ENCODE measurements at regions not wholly inside any gene's neighbourhood (a gene's known extent, or its start where the extent isn't known, plus 50 kb on each side); places are given as distances from the start of the nearest gene placed in this dataset.

DNA sequence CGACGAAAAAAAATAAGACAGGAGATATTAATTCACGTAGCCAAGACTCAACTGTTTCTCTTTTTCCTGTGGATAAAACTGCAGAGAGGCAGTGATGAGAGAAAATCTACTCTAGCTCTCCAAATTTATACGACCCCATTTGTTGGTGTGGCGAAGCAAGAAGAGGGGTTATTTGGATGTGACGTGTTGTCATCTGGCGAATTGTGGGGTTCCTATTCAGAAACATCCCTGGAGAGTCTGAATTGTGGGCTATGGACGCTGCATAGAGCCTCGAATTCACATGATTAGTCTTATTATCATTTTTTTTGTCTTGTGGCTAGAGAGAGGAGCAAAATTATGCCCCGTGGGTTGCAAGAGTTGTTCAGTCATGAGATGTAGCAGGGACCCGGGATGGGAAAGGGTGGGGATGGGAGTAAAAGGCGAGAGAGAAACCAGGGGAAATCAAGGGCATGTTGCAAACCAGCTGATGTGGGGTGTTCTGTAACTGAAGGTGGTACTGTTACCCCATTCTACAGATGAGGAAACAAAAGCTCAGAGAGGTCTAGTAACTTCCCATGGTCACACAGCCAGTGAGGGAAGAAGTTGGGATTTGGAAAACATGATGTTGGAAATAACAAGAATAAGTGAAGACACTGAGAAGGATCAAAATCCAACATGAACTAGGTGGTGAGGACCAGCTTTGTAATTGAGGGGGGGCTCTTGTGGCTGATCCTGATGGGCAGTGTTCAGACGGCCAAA, 69.2 kb upstream of the SFMBT2 start:
- DNase-seq, result no peak
- no peaks in the 10 kb centered on the region; the same call in 1 of the 2 replicates for H3K27me3 Mint-ChIP-seq (ENCODE audit: insufficient read depth)
- no peaks in the 10 kb centered on the region for H3K36me3 Mint-ChIP-seq (ENCODE audit: low read depth)
- TF ChIP-seq CTCF (IDR thresholded peaks at IDR 0.05), result no peak
- H3K9me3 Mint-ChIP-seq, result peaks cover 45% of the 10 kb centered on the region
- no peaks in the 10 kb centered on the region for H3K4me1 Mint-ChIP-seq (ENCODE audit: low read depth)
- H3K4me3 Mint-ChIP-seq, result no peak overlapping the region
- no peak overlapping the region for H3K27ac Mint-ChIP-seq

DNA sequence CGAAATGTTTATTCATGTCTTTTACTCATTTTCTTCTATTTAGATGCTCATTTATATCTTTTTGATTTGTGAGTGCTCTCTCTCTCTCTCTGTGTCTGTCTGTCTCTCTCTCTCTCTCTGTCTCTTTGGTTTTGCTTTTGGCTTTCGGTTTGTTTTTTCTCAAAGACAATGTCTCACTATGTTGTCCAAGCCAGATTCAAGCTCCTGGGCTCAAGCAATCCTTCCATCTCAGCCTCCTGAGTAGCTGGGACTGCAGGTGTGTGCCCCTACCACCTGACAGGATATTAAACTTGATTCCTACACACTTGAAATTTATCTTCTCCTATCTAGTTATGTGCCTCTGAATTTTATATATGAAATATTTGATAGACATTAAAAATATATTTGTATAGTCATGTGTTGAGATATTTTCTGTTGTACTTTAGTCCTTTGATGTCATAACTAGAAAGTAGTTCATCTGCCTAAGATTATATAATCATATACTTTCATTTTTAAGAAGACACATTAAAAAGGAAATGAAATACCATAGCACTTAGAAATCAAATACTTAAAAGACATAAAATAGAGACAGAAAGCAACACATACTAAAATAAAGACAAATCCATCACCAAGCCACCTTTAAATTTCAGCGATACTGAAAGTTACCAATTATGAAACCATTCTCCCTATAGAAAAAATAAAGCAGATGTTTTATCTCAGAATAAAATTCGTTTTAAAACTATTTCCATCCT, 68.1 kb upstream of the SFMBT2 start:
- H3K4me1 Mint-ChIP-seq (ENCODE audit: low read depth), result no peaks in the 10 kb centered on the region
- no peak overlapping the region for H3K4me3 Mint-ChIP-seq
- H3K27me3 Mint-ChIP-seq (ENCODE audit: insufficient read depth), result no peaks in the 10 kb centered on the region; the same call in 1 of the 2 replicates
- DNase-seq, result no peak
- H3K9me3 Mint-ChIP-seq, result peaks cover 43% of the 10 kb centered on the region
- no peaks in the 10 kb centered on the region for H3K36me3 Mint-ChIP-seq (ENCODE audit: low read depth)
- TF ChIP-seq CTCF (IDR thresholded peaks at IDR 0.05), result no peak
- H3K27ac Mint-ChIP-seq, result no peak overlapping the region

DNA sequence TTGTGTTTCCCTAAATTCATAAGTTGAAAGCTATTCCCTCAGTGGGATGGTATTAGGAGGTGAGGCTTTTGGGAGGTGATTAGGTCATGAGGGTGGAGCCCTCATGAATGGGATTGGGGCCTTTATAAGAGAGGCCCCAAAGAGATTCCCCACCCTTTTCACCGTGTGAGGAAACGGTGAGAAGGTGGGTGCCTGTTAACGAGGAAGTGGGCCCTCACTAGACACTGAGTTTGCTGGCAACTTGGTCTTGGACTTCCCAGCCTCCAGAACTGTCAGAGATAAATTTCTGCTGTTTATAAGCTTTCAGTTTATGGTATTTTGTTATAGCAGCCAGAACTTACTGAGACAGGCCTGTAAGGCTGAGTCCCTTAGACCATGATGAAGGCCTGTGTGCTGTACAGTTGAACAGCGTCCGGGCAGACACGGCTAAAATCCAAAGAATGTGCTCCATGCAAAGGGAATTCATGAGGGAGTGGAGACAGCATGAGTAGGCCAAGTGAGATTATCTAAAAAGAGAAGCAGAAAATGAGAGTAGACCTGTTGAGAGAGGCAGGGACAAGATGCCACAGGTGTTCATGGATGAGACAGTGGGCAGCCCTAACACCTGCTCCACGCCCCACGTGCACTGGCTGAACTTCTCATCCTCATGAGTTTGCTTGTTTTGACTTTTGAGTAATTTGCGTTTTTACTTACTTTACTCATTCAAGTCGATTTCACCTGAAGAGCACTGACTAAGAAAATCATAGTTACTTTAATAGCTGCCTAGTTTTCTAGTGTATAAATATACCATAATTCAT, 66.9 kb upstream of the SFMBT2 start:
- peaks cover 4% of the 10 kb centered on the region; the same call in 1 of the 2 replicates for H3K36me3 Mint-ChIP-seq (ENCODE audit: low read depth)
- no peaks in the 10 kb centered on the region for H3K4me1 Mint-ChIP-seq (ENCODE audit: low read depth)
- no peak for DNase-seq
- no peaks in the 10 kb centered on the region for H3K27me3 Mint-ChIP-seq (ENCODE audit: insufficient read depth)
- no peak overlapping the region for H3K27ac Mint-ChIP-seq
- no peak overlapping the region for H3K4me3 Mint-ChIP-seq
- peaks cover 42% of the 10 kb centered on the region for H3K9me3 Mint-ChIP-seq
- TF ChIP-seq CTCF (IDR thresholded peaks at IDR 0.05), result no peak

GRCh38 chr10:7475939-7476338, 65.1 kb upstream of the SFMBT2 start:
- H3K36me3 Mint-ChIP-seq (ENCODE audit: low read depth), result peaks cover 4% of the 10 kb centered on the region; the same call in 1 of the 2 replicates
- H3K4me1 Mint-ChIP-seq (ENCODE audit: low read depth), result no peaks in the 10 kb centered on the region
- no peak overlapping the region for H3K4me3 Mint-ChIP-seq
- no peak overlapping the region for H3K27ac Mint-ChIP-seq
- H3K27me3 Mint-ChIP-seq (ENCODE audit: insufficient read depth), result no peaks in the 10 kb centered on the region
- peaks cover 26% of the 10 kb centered on the region for H3K9me3 Mint-ChIP-seq
- no peak for DNase-seq
- TF ChIP-seq CTCF (IDR thresholded peaks at IDR 0.05), result no peak

DNA sequence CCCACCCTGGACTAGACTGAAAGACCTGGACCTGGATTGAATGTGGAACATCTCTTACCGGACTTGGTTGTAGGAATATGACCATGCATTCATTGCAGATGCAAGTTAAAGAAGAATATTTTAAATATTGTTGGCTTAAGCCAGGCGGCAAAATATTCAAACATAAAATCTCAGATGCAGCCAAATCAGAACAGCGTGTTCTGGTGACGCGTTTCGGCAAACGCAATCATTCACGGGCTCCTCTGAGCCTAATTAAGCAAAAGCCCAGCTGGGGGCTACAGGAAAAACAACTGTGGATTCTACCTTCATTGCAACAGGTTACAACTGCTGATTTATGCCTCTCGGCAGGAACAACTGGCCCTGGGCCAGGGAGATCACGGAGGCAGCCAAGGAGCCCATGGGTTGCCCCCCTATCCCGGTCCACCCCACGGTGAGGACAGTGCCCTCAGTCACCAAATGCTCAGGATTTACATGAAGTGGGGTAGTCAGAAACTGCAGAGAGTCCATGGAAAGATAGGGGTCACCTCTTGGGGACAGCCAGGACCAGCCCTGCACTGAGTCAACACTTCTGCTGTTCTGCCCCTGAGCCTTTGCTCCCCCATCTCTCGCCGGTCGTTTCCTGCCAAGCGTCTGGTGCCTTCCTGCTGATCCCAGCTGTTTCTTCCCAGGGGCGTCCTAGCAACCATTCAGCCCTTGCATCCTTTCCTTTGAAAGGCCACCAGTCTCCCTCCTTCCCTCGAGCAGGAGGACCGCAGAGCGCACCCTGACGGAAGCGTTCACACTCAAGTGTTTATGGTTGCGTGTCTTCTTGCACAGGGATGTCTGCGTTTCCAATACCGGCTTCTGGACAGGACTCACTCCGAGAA, 64.4 kb upstream of the SFMBT2 start:
- Mint-ChIP-seq H3K27me3 (ENCODE audit: insufficient read depth) (no peaks in the 10 kb centered on the region), H3K4me1 (ENCODE audit: low read depth) (no peaks in the 10 kb centered on the region), H3K27ac (no peak overlapping the region), H3K9me3 (peaks cover 19% of the 10 kb centered on the region), H3K4me3 (no peak overlapping the region), H3K36me3 (ENCODE audit: low read depth) (peaks cover 4% of the 10 kb centered on the region; the same call in 1 of the 2 replicates)
- DNase-seq, result no peak
- no peak for TF ChIP-seq CTCF (IDR thresholded peaks at IDR 0.05)

All from HFFc6 (cell line).